ENCODE measurements at regions not wholly inside any gene's neighbourhood (a gene's known extent, or its start where the extent isn't known, plus 50 kb on each side); places are given as distances from the start of the nearest gene placed in this dataset.

DNA sequence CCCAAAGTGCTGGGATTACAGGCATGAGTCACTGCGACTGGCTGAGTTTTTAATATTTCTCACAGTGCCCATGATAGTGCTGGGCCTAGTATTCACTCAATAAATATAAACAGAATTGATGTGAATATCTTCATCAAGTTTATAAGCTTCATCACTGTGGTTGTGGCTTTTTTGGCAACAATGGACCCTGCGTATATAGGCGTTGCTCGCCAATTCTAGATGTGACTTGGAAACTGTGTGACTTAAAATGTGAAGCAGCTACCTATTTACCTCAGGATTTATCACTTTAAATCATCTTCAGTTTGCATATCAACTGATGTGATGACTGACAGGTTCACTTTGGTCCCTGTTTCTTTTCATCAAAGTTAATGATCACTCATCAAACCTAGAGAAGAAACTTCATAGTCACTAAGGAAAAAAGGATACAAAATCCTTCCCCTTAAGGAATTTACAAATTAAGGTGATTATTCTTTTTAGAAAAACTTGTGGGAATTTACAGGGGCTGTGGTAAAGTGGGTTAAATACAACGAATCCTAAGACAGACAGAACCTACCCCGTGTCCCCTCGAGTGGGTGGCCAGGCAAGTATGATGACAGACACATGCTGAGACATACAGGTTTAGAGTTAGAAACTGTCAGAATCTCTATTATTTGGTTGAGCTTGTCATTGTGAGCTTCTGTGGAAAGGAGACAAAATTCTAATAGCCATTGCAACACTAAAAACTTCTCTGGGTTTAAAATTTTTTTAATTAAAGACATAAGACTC is 101.3 kb downstream of the AKAP11 start:
- ChIA-PET CTCF (no interaction called here), POLR2A (no interaction called here)
- no peak for DNase-seq (ENCODE audit: low read depth, low spot score)
- H3K4me3 ChIP-seq (ENCODE audit: low read depth, low read length), result no peak overlapping the region
- TF ChIP-seq CTCF (IDR thresholded peaks at IDR 0.05; ENCODE audit: insufficient read depth, low read length, missing control alignments), result no peak

DNA sequence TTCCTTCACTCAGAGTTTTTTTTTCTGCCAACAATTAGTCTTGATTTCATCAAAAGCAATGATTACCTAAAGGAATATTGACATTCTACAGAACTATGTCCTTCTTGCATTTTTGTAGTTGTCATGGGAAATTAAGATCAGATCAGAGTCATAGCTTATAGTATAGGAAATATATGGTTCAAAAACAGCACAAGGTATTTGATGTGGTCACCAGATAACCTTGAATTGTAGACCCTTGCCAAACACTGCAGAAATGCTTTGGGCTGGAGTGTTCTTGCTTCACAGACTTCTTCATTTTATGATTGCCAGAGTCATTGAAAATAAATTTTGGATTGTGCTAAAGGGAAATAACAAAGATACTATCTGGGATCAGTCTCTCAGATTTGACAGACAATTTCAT is 103.7 kb downstream of the AKAP11 start:
- ChIA-PET CTCF (no interaction called here), POLR2A (no interaction called here)
- no peak for TF ChIP-seq CTCF (IDR thresholded peaks at IDR 0.05; ENCODE audit: insufficient read depth, low read length, missing control alignments)
- no peak overlapping the region for H3K4me3 ChIP-seq (ENCODE audit: low read depth, low read length)
- DNase-seq (ENCODE audit: low read depth, low spot score), result no peak

- DNase-seq (ENCODE audit: low read depth, low spot score), result no peak
- POLR2A ChIA-PET, result no interaction called here
- no peak overlapping the region for H3K4me3 ChIP-seq (ENCODE audit: low read depth, low read length)
- CTCF ChIA-PET, result no interaction called here
- no peak for TF ChIP-seq CTCF (IDR thresholded peaks at IDR 0.05; ENCODE audit: insufficient read depth, low read length, missing control alignments)
These were observed 105.9 kb downstream of the AKAP11 start for GRCh38 chr13:42377640-42378382.

DNA sequence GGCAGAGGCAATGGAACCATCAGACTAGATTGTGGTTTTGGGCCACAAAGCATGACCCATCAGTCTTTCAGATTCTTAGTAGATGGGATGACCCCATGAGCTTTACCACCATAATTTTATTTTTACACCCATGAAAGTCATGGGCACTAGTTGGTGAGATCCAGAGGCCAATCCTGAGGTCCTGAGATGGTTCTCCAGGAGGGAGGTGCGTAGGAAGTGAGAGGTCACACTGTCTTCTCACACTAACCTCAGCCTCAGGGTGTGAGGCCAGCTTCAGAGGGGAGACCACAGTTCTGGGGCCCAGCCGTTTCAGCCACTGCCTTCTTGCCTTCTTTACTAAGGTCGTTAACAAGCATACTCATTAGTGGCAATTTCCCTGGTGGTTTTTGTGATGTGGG is 106.4 kb downstream of the AKAP11 start:
- no peak for TF ChIP-seq CTCF (IDR thresholded peaks at IDR 0.05; ENCODE audit: insufficient read depth, low read length, missing control alignments)
- CTCF ChIA-PET, result no interaction called here
- H3K4me3 ChIP-seq (ENCODE audit: low read depth, low read length), result no peak overlapping the region
- POLR2A ChIA-PET, result no interaction called here
- DNase-seq (ENCODE audit: low read depth, low spot score), result no peak

DNA sequence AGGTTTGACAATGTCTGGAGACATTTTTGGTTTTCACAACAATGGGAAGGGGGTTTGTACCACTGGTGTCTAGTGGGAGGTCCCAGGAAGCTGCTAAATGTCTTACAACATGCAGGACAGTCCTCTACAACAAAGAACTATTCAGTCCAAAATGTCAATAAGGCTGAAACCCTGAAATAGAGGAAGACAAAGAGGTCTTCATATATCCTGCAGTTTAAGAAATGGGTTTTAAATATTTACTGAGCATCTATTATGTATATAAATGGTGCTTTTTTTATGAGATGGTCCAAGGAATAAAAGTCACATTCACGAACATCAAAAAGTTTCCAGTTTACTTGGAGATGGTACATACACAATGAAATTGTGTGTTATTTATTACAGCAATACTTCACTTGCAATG is 107.3 kb downstream of the AKAP11 start:
- TF ChIP-seq CTCF (IDR thresholded peaks at IDR 0.05; ENCODE audit: insufficient read depth, low read length, missing control alignments), result no peak
- CTCF ChIA-PET, result no interaction called here
- POLR2A ChIA-PET, result no interaction called here

DNA sequence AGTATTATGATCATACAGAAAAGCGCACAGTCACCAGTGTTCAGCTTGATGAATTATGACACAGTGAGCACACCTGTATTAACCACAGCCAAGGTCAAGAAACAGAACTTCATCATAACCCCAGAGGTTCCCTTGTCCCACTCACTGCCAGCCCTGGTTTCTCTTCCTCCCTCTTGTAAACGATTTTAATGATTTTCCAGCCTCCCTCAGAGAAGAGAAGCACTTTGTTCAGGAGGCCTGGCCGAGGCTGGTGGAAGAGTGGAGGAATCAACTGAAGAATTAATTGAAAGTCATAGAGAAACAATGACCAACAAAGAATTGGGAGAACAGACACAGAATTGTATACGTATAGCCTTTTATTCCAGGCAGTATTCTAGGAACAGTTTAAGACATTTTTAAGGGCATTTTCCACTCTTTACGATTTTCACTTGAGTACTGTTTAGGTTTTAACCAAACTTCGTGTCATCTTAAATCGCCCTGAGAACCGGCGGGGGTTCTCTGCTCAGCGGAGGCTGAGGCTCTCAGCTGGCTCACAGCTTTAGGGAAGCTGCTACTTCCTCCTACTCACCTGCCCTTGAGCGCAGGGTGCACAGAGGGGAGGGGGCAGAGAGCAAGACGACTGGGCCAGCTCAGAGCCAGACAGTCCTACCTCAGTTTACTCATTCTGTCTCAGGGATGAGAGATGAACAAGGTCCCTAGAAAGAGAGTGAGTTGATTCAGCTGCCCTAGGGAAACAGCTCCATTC is 108.6 kb downstream of the AKAP11 start:
- ChIA-PET CTCF (no interaction called here), POLR2A (no interaction called here)
- H3K4me3 ChIP-seq (ENCODE audit: low read depth, low read length), result no peak overlapping the region
- no peak for DNase-seq (ENCODE audit: low read depth, low spot score)
- TF ChIP-seq CTCF (IDR thresholded peaks at IDR 0.05; ENCODE audit: insufficient read depth, low read length, missing control alignments), result no peak

More for the DNA sequence above, 107.3 kb downstream of the AKAP11 start:
- no peak overlapping the region for H3K4me3 ChIP-seq (ENCODE audit: low read depth, low read length)
- no peak for DNase-seq (ENCODE audit: low read depth, low spot score)

Data from AG04449 (cell line).